Vagina (tissue), 2 donors: ENCODE measurements at regions not wholly inside any gene's neighbourhood (a gene's known extent, or its start where the extent isn't known, plus 50 kb on each side); places are given as distances from the start of the nearest gene placed in this dataset.

Experiments
- POLR2A ChIP-seq, 2 donors: fragments of 450-650 bp; IDR thresholded peaks; one replicate each; pipeline ENCODE4 v1.6.1; 2017; ENCODE audit warnings: antibody characterized with exemption in 2 of 2, mild to moderate bottlenecking in 2 of 2, moderate library complexity in 2 of 2
- POLR2AphosphoS5 ChIP-seq, 2 donors: sonication (generic); formaldehyde crosslinking; IDR thresholded peaks; one replicate each; pipeline ENCODE4 v1.9.0; 2017; ENCODE audit warnings: antibody characterized with exemption in 2 of 2, mild to moderate bottlenecking in 2 of 2, low read depth in 1 of 2; ENCODE audit not compliant: insufficient read depth in 1 of 2
- TF ChIP-seq, protein P1 (sequence below), 3 experiments: fragments of 450-650 bp in 2 of 3; fragments of 200-600 bp in 1 of 3; sonication (generic) in 1 of 3; IDR thresholded peaks; one replicate each; pipeline ENCODE4 v1.5.1; 2017 to 2019; ENCODE audit warnings: antibody characterized with exemption in 3 of 3, mild to moderate bottlenecking in 2 of 3, moderate library complexity in 2 of 3

GRCh38 chrX:1717373-1717772 is 102.5 kb downstream of the ASMT start:
- TF ChIP-seq, protein P1, sequence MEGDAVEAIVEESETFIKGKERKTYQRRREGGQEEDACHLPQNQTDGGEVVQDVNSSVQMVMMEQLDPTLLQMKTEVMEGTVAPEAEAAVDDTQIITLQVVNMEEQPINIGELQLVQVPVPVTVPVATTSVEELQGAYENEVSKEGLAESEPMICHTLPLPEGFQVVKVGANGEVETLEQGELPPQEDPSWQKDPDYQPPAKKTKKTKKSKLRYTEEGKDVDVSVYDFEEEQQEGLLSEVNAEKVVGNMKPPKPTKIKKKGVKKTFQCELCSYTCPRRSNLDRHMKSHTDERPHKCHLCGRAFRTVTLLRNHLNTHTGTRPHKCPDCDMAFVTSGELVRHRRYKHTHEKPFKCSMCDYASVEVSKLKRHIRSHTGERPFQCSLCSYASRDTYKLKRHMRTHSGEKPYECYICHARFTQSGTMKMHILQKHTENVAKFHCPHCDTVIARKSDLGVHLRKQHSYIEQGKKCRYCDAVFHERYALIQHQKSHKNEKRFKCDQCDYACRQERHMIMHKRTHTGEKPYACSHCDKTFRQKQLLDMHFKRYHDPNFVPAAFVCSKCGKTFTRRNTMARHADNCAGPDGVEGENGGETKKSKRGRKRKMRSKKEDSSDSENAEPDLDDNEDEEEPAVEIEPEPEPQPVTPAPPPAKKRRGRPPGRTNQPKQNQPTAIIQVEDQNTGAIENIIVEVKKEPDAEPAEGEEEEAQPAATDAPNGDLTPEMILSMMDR (IDR thresholded peaks at IDR 0.05) = no peak
- TF ChIP-seq POLR2AphosphoS5 (IDR thresholded peaks at IDR 0.05; ENCODE audit: insufficient read depth in 1 of 2, low read depth in 1 of 2) (no peak), POLR2A (IDR thresholded peaks at IDR 0.05) (no peak)
